HG03175 (cell line): ENCODE measurements at regions not wholly inside any gene's neighbourhood (a gene's known extent, or its start where the extent isn't known, plus 50 kb on each side); places are given as distances from the start of the nearest gene placed in this dataset.
"Not testable (repeated sequence)": the region's sequence is repeated elsewhere in the genome, so short reads cannot be mapped to it uniquely, and the experiment has no call there.

Source experiments
- ATAC-seq: cut with Tn5 transposase; IDR thresholded peaks from one replicate; pipeline ENCODE4 v1.9.1; 2021; ENCODE audit warnings: mild to moderate bottlenecking, moderate library complexity; ENCODE audit not compliant: unreplicated experiment

- ATAC-seq: no peak
Measured at GRCh38 chr9:88596376-88596775, 61.4 kb downstream of the NXNL2 start.

GRCh38 chr9:88604836-88605511, 70.0 kb downstream of the NXNL2 start:
- ATAC-seq: no peak

DNA sequence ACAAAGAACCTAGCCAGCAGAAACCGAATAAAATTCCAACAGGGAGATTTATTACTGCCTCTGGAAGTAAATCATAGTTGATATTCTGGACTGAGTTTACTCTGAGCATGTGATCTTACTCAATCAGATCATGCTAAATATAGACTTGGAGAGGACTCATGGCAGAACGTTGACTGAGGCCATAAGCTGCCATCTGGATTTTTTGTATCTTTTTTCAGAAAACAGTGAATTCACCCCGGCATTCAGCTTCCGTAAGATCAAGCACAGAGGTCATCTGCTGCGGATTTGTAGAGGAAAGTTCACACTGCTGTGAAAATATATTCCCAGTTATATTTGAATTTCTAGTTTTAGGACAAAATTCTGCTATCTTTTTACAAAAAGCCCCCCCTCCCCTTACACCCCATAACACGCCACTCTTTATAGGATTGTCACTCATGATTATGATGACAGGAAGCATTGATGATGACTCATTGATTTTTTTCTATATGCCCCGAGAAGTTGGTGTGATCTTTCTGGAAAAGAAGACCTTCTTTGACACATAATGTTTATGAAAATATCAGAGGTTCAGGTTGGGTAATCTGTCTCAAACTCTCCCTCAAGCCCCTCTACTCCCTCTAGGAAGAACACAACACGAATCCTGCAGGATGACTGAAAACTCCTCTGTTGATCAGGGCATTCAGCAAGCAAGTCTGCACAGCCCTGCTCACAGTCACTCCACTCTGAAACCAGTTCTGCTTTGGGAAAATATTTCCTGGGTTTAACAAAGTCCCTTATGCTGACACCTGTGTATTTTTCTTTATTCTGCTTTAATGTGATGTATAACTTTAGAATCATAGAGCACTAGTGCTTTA, 70.8 kb downstream of the NXNL2 start:
- ATAC-seq: no peak

- ATAC-seq: no peak
Measured at GRCh38 chr9:88614359-88614758, 79.4 kb downstream of the NXNL2 start.

GRCh38 chr9:88623698-88624097, 88.7 kb downstream of the NXNL2 start:
- ATAC-seq: no peak

DNA sequence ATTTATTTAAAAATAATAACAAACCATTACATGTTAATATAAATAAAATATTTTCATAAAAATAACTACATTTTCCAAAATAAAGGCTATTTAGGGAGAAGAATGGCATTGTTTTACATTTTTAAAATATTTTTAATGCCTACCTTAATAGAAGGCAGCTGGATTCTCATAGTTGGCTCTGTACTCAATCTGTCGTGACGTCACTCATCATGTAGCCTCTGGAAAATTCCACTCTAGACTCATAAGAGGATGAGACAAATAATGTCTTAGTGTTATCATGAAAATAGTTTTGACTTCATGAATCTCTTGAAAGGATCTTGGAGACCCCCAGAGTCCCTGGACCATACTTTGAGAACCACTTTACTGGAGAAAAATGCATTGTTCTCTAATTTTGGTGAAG, 93.1 kb downstream of the NXNL2 start:
- ATAC-seq: no peak

DNA sequence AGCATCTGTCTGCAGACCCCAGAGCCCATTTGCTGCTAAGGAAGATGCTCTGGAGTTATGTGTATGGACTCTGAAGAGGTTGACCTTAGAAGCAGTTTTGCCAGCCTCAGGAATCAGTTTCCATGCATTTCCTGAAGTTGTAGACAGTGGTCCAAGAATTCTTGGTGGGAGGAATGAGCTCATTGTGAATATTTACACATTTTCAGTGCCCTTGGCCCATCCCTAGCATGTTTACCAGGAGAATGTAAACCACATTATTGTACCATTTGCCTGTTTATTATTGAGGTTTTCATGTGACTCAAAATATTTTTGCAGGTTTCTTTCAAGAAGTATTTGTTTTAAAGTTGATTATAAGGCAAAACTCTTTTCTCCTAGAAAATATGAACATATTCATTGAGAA, 93.8 kb downstream of the NXNL2 start:
- no peak for ATAC-seq

DNA sequence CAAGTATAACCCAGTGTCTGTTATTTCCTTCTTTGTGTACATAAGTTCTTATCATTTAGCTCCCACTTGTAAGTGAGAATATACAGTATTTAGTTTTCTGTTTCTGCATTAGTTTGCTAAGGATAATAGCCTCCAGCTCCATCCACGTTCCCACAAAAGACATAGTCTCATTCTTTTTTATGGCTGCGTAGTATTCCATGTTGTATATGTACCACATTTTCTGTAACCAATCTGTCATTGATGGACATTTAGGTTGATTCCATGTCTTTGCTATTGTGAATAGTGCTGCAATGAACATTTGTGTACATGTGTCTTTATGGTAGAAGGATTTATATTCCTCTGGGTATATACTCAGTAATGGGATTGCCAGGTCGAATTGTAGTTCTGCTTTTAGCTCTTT, 95.6 kb downstream of the NXNL2 start:
- ATAC-seq: not testable (repeated sequence)

GRCh38 chr9:88635151-88635550, 100.2 kb downstream of the NXNL2 start:
- ATAC-seq: no peak

- no peak for ATAC-seq
Measured at GRCh38 chr9:88641456-88642240, 106.7 kb downstream of the NXNL2 start.

DNA sequence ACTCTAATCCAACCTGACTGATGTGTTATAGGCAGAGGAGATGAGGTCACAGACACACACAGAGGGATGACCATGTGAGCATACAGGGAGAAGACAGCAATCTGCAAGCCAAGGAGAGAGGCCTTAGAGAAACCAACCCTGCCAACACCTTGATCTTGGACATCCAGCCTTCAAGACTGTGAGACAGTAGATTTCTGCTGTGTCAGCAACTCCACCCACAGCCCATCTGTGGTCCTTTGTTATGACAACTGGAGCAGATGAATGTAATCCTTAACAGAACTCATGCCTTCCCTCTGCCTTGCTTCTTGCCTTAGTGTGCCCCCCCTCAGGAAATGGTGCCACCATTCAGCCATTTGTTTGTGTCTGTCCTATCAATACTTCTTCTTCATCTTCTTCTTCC, 107.4 kb downstream of the NXNL2 start:
- no peak for ATAC-seq

GRCh38 chr9:88643931-88644330, 109.0 kb downstream of the NXNL2 start:
- ATAC-seq: no peak

GRCh38 chr9:88645172-88645878, 110.3 kb downstream of the NXNL2 start:
- no peak for ATAC-seq

DNA sequence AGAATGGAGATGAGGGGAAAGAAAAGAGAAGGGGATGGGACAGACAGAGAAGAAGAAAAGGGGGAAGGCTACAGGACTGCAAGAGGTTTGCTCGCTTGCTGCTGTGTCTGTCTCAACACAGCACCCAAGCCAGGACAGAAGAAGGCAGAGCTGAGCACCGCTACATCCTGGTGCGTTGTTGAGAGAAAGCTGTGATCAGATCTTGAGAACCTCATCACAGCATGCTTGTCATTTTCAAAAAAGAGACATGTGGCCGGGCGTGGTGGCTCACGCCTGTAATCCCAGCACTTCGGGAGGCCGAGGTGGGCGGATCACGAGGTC, 110.9 kb downstream of the NXNL2 start:
- no peak for ATAC-seq

DNA sequence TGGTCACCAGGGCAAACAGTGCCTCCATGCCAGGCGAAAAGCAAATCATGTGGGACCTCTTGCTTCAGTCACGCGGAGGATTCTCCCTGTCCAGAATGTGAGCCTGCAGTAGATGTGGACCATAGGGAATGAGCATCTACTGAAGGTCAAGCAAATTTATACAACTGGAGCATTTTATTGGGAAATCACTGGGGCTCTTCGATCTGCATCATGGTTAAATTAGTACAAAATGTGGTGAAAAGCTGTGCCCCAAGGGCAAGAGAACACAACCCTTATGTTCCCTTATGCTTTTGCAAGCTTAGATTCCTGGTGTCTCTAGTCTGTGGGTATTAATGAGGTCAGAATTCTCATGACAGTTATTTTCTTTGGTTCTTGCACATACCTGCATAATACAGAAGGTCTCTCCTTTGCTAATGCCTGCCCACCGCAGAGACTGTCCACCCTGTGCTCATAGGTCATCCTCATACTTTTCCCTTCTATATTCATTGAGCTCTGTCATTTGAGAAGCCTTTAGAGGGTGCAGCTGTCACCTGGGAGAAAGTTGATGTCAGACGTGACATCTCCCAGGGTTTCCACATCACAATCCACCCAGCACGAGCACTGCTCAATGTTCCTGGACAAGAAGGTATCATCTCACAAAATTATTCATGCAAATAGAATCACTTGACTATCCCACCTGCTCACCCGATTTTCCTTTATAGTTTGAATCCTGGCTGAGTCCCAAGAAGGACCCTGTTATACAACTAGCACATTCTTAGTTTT, 111.7 kb downstream of the NXNL2 start:
- ATAC-seq: no peak

DNA sequence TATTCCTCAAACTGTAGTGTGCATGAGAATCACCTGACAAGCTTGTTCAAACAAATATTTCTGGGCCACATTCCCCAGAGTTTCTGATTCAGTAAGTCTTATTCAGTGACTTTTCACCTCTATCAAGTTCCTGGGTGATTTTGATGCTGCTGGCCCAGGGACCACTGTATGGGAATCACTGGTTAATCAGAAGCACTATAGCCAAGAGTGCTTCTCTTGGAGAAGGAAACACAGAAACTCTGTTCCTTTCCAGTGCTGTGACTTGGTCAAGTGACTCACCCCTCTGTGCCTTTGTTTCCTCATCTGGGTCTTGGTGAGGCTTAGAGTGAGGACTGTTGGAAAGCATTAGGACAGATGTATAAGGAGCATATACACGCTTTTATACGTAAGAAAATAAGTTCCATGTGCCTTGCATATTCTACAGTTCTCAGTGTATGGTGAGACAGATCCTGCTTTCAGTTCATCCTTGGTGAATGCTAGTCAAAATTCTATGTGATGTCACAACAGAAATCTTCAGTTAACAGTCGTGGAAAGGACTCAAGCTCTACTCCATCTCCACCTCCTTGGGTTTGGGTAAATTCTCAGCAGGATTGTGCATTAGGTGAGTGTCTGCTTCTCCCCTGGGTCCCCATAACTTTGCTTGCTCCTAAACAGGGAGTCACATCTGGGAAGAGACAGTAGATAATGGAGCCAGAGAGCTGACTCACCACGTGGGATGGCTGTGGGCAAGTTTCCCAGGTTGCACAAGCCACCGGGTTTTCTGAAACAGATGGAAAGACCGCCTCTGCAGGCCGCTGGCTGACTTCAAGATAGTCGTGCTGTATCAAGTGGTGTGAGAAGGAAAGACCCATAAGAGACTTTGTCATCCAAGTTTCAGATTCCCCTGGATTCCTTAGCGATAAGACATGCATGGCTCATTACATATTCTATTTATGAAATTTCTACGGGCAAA, 117.0 kb downstream of the NXNL2 start:
- ATAC-seq: no peak

DNA sequence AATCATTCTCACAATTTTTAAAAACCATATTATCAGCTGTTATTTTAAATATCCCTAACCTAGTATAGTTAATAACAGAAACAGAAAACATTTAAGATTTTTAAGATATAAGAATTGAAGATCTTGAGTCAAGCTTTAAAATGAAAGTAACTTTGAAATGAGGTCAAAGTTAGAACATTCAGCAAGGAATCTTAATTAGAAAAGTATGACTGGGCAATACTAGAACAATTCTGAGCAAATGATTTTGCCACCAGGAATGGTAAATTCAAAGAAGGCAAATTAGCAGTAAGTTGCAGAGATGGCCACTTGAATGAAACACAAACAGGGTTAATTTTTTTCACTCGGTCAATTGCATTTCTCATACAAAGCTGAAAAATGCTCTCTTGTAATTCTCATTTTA, 117.9 kb downstream of the NXNL2 start:
- no peak for ATAC-seq

GRCh38 chr9:88653406-88653805, 118.4 kb downstream of the NXNL2 start:
- ATAC-seq: no peak

- ATAC-seq: no peak
Measured at GRCh38 chr9:88653911-88654310, 118.9 kb downstream of the NXNL2 start.
